ENCODE measurements at regions not wholly inside any gene's neighbourhood (a gene's known extent, or its start where the extent isn't known, plus 50 kb on each side); places are given as distances from the start of the nearest gene placed in this dataset.

DNA sequence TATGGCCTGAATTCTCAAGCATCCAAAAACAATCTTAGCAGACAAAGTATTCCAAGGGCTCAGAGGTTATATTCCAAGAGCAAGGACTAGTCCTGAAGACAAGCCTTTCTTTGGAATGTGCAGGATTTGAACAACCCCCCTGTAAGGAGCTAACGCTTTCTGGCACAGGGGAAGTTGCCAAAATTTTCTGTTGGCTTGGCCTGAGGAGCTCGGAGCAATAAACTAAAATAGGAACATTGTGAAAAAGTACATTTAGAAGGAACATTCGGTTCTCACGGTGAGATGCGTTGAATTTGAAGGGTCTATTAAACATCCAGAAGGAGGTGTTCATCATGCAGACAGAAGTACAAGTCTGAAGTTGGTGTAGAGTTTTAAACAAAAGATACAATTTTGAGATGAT, 1030.5 kb upstream of the CELF2 start:
- no peak overlapping the region for H3K4me2 ChIP-seq
- H3K4me1 ChIP-seq: no peaks in the 10 kb centered on the region
- TF ChIP-seq KDM5A (IDR thresholded peaks at IDR 0.05): no peak
- TF ChIP-seq, protein P1, sequence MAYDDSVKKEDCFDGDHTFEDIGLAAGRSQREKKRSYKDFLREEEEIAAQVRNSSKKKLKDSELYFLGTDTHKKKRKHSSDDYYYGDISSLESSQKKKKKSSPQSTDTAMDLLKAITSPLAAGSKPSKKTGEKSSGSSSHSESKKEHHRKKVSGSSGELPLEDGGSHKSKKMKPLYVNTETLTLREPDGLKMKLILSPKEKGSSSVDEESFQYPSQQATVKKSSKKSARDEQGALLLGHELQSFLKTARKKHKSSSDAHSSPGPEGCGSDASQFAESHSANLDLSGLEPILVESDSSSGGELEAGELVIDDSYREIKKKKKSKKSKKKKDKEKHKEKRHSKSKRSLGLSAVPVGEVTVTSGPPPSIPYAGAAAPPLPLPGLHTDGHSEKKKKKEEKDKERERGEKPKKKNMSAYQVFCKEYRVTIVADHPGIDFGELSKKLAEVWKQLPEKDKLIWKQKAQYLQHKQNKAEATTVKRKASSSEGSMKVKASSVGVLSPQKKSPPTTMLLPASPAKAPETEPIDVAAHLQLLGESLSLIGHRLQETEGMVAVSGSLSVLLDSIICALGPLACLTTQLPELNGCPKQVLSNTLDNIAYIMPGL (CRISPR knock-in tag; IDR thresholded peaks at IDR 0.05; ENCODE audit: borderline replicate concordance): no peak
- TF ChIP-seq GATA3 (IDR thresholded peaks at IDR 0.05; ENCODE audit: borderline replicate concordance): no peak
- no peak for TF ChIP-seq JUNB (IDR thresholded peaks at IDR 0.05)
- TF ChIP-seq, protein P2, sequence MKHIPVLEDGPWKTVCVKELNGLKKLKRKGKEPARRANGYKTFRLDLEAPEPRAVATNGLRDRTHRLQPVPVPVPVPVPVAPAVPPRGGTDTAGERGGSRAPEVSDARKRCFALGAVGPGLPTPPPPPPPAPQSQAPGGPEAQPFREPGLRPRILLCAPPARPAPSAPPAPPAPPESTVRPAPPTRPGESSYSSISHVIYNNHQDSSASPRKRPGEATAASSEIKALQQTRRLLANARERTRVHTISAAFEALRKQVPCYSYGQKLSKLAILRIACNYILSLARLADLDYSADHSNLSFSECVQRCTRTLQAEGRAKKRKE (CRISPR knock-in tag; IDR thresholded peaks at IDR 0.05; ENCODE audit: low read depth): no peak
- TF ChIP-seq SMC3 (IDR thresholded peaks at IDR 0.05): no peak
- no peak for TF ChIP-seq RNF2 (IDR thresholded peaks at IDR 0.05; ENCODE audit: borderline replicate concordance, low read depth)
- TF ChIP-seq MAFK (IDR thresholded peaks at IDR 0.05; ENCODE audit: partially characterized antibody): no peak
- TF ChIP-seq BHLHE40 (IDR thresholded peaks at IDR 0.05; ENCODE audit: low read depth, low read length): no peak
- TF ChIP-seq PHF8 (IDR thresholded peaks at IDR 0.05; ENCODE audit: borderline replicate concordance, low read depth): no peak
- TF ChIP-seq POLR2AphosphoS2 (conservative IDR thresholded peaks at IDR 0.05; ENCODE audit: low read length): no peak
- TF ChIP-seq NPAS2 (CRISPR knock-in tag; IDR thresholded peaks at IDR 0.05; ENCODE audit: borderline replicate concordance): no peak
- TF ChIP-seq, protein P3, sequence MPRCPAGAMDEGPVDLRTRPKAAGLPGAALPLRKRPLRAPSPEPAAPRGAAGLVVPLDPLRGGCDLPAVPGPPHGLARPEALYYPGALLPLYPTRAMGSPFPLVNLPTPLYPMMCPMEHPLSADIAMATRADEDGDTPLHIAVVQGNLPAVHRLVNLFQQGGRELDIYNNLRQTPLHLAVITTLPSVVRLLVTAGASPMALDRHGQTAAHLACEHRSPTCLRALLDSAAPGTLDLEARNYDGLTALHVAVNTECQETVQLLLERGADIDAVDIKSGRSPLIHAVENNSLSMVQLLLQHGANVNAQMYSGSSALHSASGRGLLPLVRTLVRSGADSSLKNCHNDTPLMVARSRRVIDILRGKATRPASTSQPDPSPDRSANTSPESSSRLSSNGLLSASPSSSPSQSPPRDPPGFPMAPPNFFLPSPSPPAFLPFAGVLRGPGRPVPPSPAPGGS (IDR thresholded peaks at IDR 0.05): no peak
- no peak for TF ChIP-seq RCOR1 (IDR thresholded peaks at IDR 0.05; ENCODE audit: low read depth, low read length)
- TF ChIP-seq ESRRA (IDR thresholded peaks at IDR 0.05; ENCODE audit: borderline replicate concordance, low read length): no peak
- H3K4me3 ChIP-seq: no peak overlapping the region
- CTCF ChIA-PET: no interaction called here
- WGBS (ENCODE audit: missing lambda C conversion rate): 34% methylated on average over 5 of the region's 5 CpGs
- DNase-seq (ENCODE audit: low read depth in 1 of 2, low spot score in 1 of 2): no peak
- H3K27ac ChIP-seq: no peak overlapping the region
- peaks cover 4% of the 10 kb centered on the region; the same call in 1 of the 3 replicates for H3K9me3 ChIP-seq
- POLR2A ChIA-PET: no interaction called here
- no peak for FAIRE-seq
- no peak for ATAC-seq

DNA sequence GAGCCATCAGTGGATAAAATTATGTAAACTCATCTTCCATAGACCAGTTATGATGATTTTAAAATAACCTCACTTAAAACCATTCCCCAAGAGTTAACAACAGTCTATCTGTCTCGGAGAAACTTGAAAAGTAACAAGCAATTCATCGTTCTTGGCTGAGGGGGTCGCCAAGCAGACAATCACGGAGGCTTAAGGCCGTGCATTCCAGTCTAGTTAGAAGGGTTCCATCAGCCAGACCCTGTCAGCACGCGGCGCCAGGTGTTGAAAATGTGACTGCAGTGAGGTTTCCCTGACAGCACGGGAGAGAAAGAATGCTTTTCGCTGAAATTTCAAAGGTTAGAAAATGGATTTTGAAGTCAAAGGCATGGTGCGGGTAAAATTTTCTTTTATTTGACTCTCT, 1025.0 kb upstream of the CELF2 start:
- no peak for TF ChIP-seq ZSCAN20 (CRISPR knock-in tag; IDR thresholded peaks at IDR 0.05)
- TF ChIP-seq, protein P4, sequence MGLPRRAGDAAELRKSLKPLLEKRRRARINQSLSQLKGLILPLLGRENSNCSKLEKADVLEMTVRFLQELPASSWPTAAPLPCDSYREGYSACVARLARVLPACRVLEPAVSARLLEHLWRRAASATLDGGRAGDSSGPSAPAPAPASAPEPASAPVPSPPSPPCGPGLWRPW (IDR thresholded peaks at IDR 0.05): no peak
- TF ChIP-seq FOSL2 (IDR thresholded peaks at IDR 0.05): no peak
- TF ChIP-seq FOSL2 (CRISPR knock-in tag; IDR thresholded peaks at IDR 0.05): no peak
- no peak for TF ChIP-seq RNF2 (IDR thresholded peaks at IDR 0.05; ENCODE audit: borderline replicate concordance, low read depth)
- TF ChIP-seq HDAC2 (IDR thresholded peaks at IDR 0.05): no peak
- no peak for TF ChIP-seq RAD21 (conservative IDR thresholded peaks at IDR 0.05 in 1 of 2, IDR thresholded peaks at IDR 0.05 in 1 of 2)
- no peak for TF ChIP-seq EP300 (IDR thresholded peaks at IDR 0.05)
- TF ChIP-seq NPAS2 (CRISPR knock-in tag; IDR thresholded peaks at IDR 0.05; ENCODE audit: borderline replicate concordance): no peak
- no peak for TF ChIP-seq KDM5A (IDR thresholded peaks at IDR 0.05)
- TF ChIP-seq CHD2 (IDR thresholded peaks at IDR 0.05; ENCODE audit: low read length, partially characterized antibody): no peak
- TF ChIP-seq, protein P2 (CRISPR knock-in tag; IDR thresholded peaks at IDR 0.05; ENCODE audit: low read depth): no peak
- no peaks in the 10 kb centered on the region for H3K4me1 ChIP-seq
- ChIA-PET CTCF (no interaction called here), POLR2A (no interaction called here)
- no peak overlapping the region for H3K4me2 ChIP-seq
- ATAC-seq (no peak), DNase-seq (ENCODE audit: low read depth in 1 of 2, low spot score in 1 of 2) (no peak), FAIRE-seq (no peak)
- H3K27ac ChIP-seq: no peak overlapping the region
- no peak overlapping the region for H3K4me3 ChIP-seq
- H3K9me3 ChIP-seq: no peaks in the 10 kb centered on the region; the same call in 2 of the 3 replicates
- 22% methylated on average over 11 of the region's 11 CpGs for WGBS (ENCODE audit: missing lambda C conversion rate)
